CD14-positive monocyte (primary cell): ENCODE measurements at regions not wholly inside any gene's neighbourhood (a gene's known extent, or its start where the extent isn't known, plus 50 kb on each side); places are given as distances from the start of the nearest gene placed in this dataset.

Source experiments
- DNase-seq, 3 donors: peaks; one replicate each; pipeline ENCODE4 v3.0.0-alpha.2; 2011 to 2022
- H2AFZ ChIP-seq: 2 replicates; pipeline ENCODE4 v1.6.0; 2012; ENCODE audit warnings: mild to moderate bottlenecking, low read depth, low read length, inconsistent platforms; ENCODE audit not compliant: insufficient read depth, poor library complexity, severe bottlenecking
- H3K27ac ChIP-seq, 2 donors: 1 replicate in 1 of 2; 2 replicates in 1 of 2; pipeline ENCODE4 v1.5.1; 2012 to 2013; ENCODE audit warnings: low read length in 2 of 2, control low read depth in 1 of 2, inconsistent platforms in 1 of 2, low read depth in 1 of 2, mild to moderate bottlenecking in 1 of 2
- H3K27me3 ChIP-seq, 2 donors: one replicate each; pipeline versions ENCODE4 v1.6.0 to v1.6.1; 2011 to 2013; ENCODE audit warnings: low read length in 2 of 2; ENCODE audit not compliant: control insufficient read depth in 2 of 2, insufficient read depth in 2 of 2
- H3K36me3 ChIP-seq, 2 donors: replicated peaks in 1 of 2; 1 replicate in 1 of 2; 2 replicates in 1 of 2; pipeline versions ENCODE4 v1.5.1 to v1.6.1; 2012 to 2013; ENCODE audit warnings: low read length in 2 of 2, control low read depth in 1 of 2, inconsistent platforms in 1 of 2, mild to moderate bottlenecking in 1 of 2; ENCODE audit not compliant: insufficient read depth in 2 of 2, control insufficient read depth in 1 of 2
- H3K4me1 ChIP-seq, 2 donors: 1 replicate in 1 of 2; 2 replicates in 1 of 2; pipeline versions ENCODE4 v1.5.1 to v1.6.1; 2012 to 2013; ENCODE audit warnings: low read length in 2 of 2, control low read depth in 1 of 2, inconsistent platforms in 1 of 2, mild to moderate bottlenecking in 1 of 2, moderate library complexity in 1 of 2; ENCODE audit not compliant: insufficient read depth in 2 of 2, control insufficient read depth in 1 of 2
- H3K4me2 ChIP-seq: replicated peaks from 2 replicates; pipeline ENCODE3; 2012; ENCODE audit warnings: low read length, moderate library complexity, mild to moderate bottlenecking; ENCODE audit not compliant: poor library complexity, severe bottlenecking; ENCODE audit errors: extremely low read depth
- H3K4me3 ChIP-seq, 3 experiments: fragments of 200-600 bp in 1 of 3; sonication (generic) in 1 of 3; replicated peaks in 1 of 3; 1 replicate in 2 of 3; 2 replicates in 1 of 3; pipeline ENCODE4 v1.5.1; 2011 to 2013; ENCODE audit warnings: low read length in 3 of 3, mild to moderate bottlenecking in 3 of 3, control low read depth in 2 of 3, low read depth in 2 of 3, inconsistent platforms in 1 of 3, moderate library complexity in 1 of 3
- H3K79me2 ChIP-seq: 2 replicates; pipeline ENCODE4 v1.6.0; 2012; ENCODE audit warnings: mild to moderate bottlenecking, control low read depth, inconsistent platforms, low read length, moderate library complexity; ENCODE audit not compliant: insufficient read depth
- H3K9ac ChIP-seq: 2 replicates; pipeline ENCODE4 v1.6.0; 2017; ENCODE audit warnings: low read length, mild to moderate bottlenecking; ENCODE audit not compliant: insufficient read depth, poor library complexity, severe bottlenecking
- H3K9me3 ChIP-seq, 2 donors: replicated peaks in 1 of 2; 1 replicate in 1 of 2; 2 replicates in 1 of 2; pipeline versions ENCODE4 v1.5.1 to v1.6.1; 2012 to 2013; ENCODE audit warnings: low read length in 2 of 2, control low read depth in 1 of 2; ENCODE audit not compliant: control insufficient read depth in 1 of 2, insufficient read depth in 1 of 2
- H4K20me1 ChIP-seq: 2 replicates; pipeline ENCODE4 v1.6.0; 2012; ENCODE audit warnings: mild to moderate bottlenecking, low read length, control low read depth, moderate library complexity; ENCODE audit not compliant: insufficient read depth
- H3K27ac Mint-ChIP-seq, 7 donors: one replicate each; pipeline ENCODE4 v1.8.0; 2020; ENCODE audit warnings: mild to moderate bottlenecking in 7 of 7, mixed read lengths in 7 of 7, moderate library complexity in 6 of 7, inconsistent platforms in 2 of 7
- H3K27me3 Mint-ChIP-seq, 3 donors: one replicate each; pipeline ENCODE4 v1.8.0; 2021 to 2022; ENCODE audit warnings: low read depth in 3 of 3, mild to moderate bottlenecking in 3 of 3, mixed read lengths in 3 of 3, moderate library complexity in 3 of 3, inconsistent platforms in 1 of 3
- H3K36me3 Mint-ChIP-seq, 2 donors: one replicate each; pipeline ENCODE4 v1.8.0; 2020; ENCODE audit warnings: mixed read lengths in 2 of 2, inconsistent platforms in 1 of 2, mild to moderate bottlenecking in 1 of 2
- H3K4me1 Mint-ChIP-seq: one replicate; pipeline ENCODE4 v1.8.0; 2020; ENCODE audit warnings: mild to moderate bottlenecking, mixed read lengths
- H3K4me3 Mint-ChIP-seq, 2 donors: one replicate each; pipeline ENCODE4 v1.8.0; 2020; ENCODE audit warnings: mild to moderate bottlenecking in 2 of 2, mixed read lengths in 2 of 2, moderate library complexity in 1 of 2
- H3K9me3 Mint-ChIP-seq, 7 donors: one replicate each; pipeline ENCODE4 v1.8.0; 2020 to 2022; ENCODE audit warnings: mixed read lengths in 7 of 7, mild to moderate bottlenecking in 6 of 7, moderate library complexity in 6 of 7, inconsistent platforms in 2 of 7
- CTCF ChIP-seq: fragments of 200-600 bp; IDR thresholded peaks from one replicate; pipeline ENCODE4 v1.8.0; 2022; ENCODE audit warnings: antibody characterized with exemption, mild to moderate bottlenecking
- WGBS: methylation state at CpG from one replicate; pipeline ENCODE4 v1.1.5; 2013; ENCODE audit warnings: missing lambda C conversion rate; ENCODE audit not compliant: insufficient coverage; 5-methylcytosine and 5-hydroxymethylcytosine counted together
- intact Hi-C, 2 donors: fragments of 100-400 bp; cut with micrococcal nuclease; formaldehyde crosslinking; loops; one replicate each; pipeline versions ENCODE4 v1.15.0 to v1.15.1; 2023

- H2AFZ ChIP-seq = no peak overlapping the region
Observed at GRCh38 chr13:85565652-85566051, 233.6 kb downstream of the SLITRK6 start.

GRCh38 chr13:85564598-85564997, 234.6 kb downstream of the SLITRK6 start:
- Mint-ChIP-seq H3K4me1 (no peaks in the 10 kb centered on the region), H3K4me3 (no peak overlapping the region), H3K36me3 (no peaks in the 10 kb centered on the region), H3K27ac (no peak overlapping the region), H3K27me3 (no peaks in the 10 kb centered on the region), H3K9me3 (peaks cover 0 to 8% (median 2%) of the 10 kb centered on the region in 7 donors)
- no peak overlapping the region for H3K4me3 ChIP-seq
- H3K4me2 ChIP-seq = no peak overlapping the region
- no peak overlapping the region for H3K27ac ChIP-seq
- no peaks in the 10 kb centered on the region for H3K79me2 ChIP-seq
- DNase-seq = no peak
- no peaks in the 10 kb centered on the region for H3K36me3 ChIP-seq
- intact Hi-C loops = no loop called here
- no peak overlapping the region for H3K9ac ChIP-seq
- TF ChIP-seq CTCF = no peak
- no peaks in the 10 kb centered on the region for H3K4me1 ChIP-seq
- H3K27me3 ChIP-seq = no peaks in the 10 kb centered on the region
- 0% methylated on average over 1 of the region's 1 CpG for WGBS
- no peaks in the 10 kb centered on the region for H4K20me1 ChIP-seq
- no peak overlapping the region for H2AFZ ChIP-seq
- H3K9me3 ChIP-seq = no peaks in the 10 kb centered on the region

More at GRCh38 chr13:85565652-85566051, 233.6 kb downstream of the SLITRK6 start:
- Histone ChIP-seq H4K20me1 (no peaks in the 10 kb centered on the region), H3K4me2 (no peak overlapping the region), H3K27me3 (no peaks in the 10 kb centered on the region), H3K27ac (no peak overlapping the region), H3K9ac (no peak overlapping the region), H3K4me1 (no peaks in the 10 kb centered on the region), H3K79me2 (no peaks in the 10 kb centered on the region), H3K4me3 (no peak overlapping the region), H3K9me3 (no peaks in the 10 kb centered on the region), H3K36me3 (no peaks in the 10 kb centered on the region)
- no peak for DNase-seq
- no CpG with 5 or more reads among the region's 6 CpGs for WGBS
- H3K4me3 Mint-ChIP-seq = no peak overlapping the region
- intact Hi-C loops = no loop called here
- no peaks in the 10 kb centered on the region for H3K36me3 Mint-ChIP-seq
- H3K27ac Mint-ChIP-seq = no peak overlapping the region
- no peak for TF ChIP-seq CTCF
- peaks cover 0 to under 1% (median 0%) of the 10 kb centered on the region in 3 donors for H3K27me3 Mint-ChIP-seq
- no peaks in the 10 kb centered on the region for H3K4me1 Mint-ChIP-seq
- peaks cover 0 to 9% (median 6%) of the 10 kb centered on the region in 7 donors for H3K9me3 Mint-ChIP-seq
